ENCODE measurements at regions not wholly inside any gene's neighbourhood (a gene's known extent, or its start where the extent isn't known, plus 50 kb on each side); places are given as distances from the start of the nearest gene placed in this dataset.

- TF ChIP-seq CTCF (IDR thresholded peaks at IDR 0.05; ENCODE audit: low read depth, low read length) (no peak), EZH2phosphoT487 (IDR thresholded peaks at IDR 0.05; ENCODE audit: low read depth) (no peak)
Measured at GRCh38 chr10:43794181-43794815, 145.6 kb upstream of the ZNF32 start.
